ENCODE measurements at regions not wholly inside any gene's neighbourhood (a gene's known extent, or its start where the extent isn't known, plus 50 kb on each side); places are given as distances from the start of the nearest gene placed in this dataset.
"Not testable (repeated sequence)": the region's sequence is repeated elsewhere in the genome, so short reads cannot be mapped to it uniquely, and the experiment has no call there.

GRCh38 chr15:69675731-69676130, 223.1 kb downstream of the RPLP1 start:
- DNase-seq (ENCODE audit: low read depth): no peak

GRCh38 chr15:69677403-69677802, 224.8 kb downstream of the RPLP1 start:
- DNase-seq (ENCODE audit: low read depth): no peak

GRCh38 chr15:69679623-69680228, 227.1 kb downstream of the RPLP1 start:
- no peak for DNase-seq (ENCODE audit: low read depth)

- DNase-seq (ENCODE audit: low read depth): not testable (repeated sequence)
Measured at GRCh38 chr15:69684823-69685222, 232.2 kb downstream of the RPLP1 start.

GRCh38 chr15:69685512-69686452, 233.2 kb downstream of the RPLP1 start:
- DNase-seq (ENCODE audit: low read depth): no peak

- DNase-seq (ENCODE audit: low read depth): no peak
Measured at GRCh38 chr15:69686626-69687025, 234.0 kb downstream of the RPLP1 start.

GRCh38 chr15:69689133-69689532, 236.5 kb downstream of the RPLP1 start:
- no peak for DNase-seq (ENCODE audit: low read depth)

GRCh38 chr15:69691307-69692015, 238.8 kb downstream of the RPLP1 start:
- DNase-seq (ENCODE audit: low read depth): no peak

GRCh38 chr15:69692342-69692741, 239.7 kb downstream of the RPLP1 start:
- no peak for DNase-seq (ENCODE audit: low read depth)

GRCh38 chr15:69693059-69693458, 240.4 kb downstream of the RPLP1 start:
- DNase-seq (ENCODE audit: low read depth): no peak

- DNase-seq (ENCODE audit: low read depth): no peak
Measured at GRCh38 chr15:69696946-69697345, 244.3 kb downstream of the RPLP1 start.

- no peak for DNase-seq (ENCODE audit: low read depth)
Measured at GRCh38 chr15:69697916-69698315, 245.3 kb downstream of the RPLP1 start.

- no peak for DNase-seq (ENCODE audit: low read depth)
Measured at GRCh38 chr15:69699096-69699495, 246.5 kb downstream of the RPLP1 start.

- DNase-seq (ENCODE audit: low read depth): no peak
Measured at GRCh38 chr15:69700380-69700779, 247.8 kb downstream of the RPLP1 start.

- no peak for DNase-seq (ENCODE audit: low read depth)
Measured at GRCh38 chr15:69701198-69701597, 248.6 kb downstream of the RPLP1 start.

- DNase-seq (ENCODE audit: low read depth): no peak
Measured at GRCh38 chr15:69703532-69704187, 251.0 kb downstream of the RPLP1 start.

- no peak for DNase-seq (ENCODE audit: low read depth)
Measured at GRCh38 chr15:69704229-69704628, 251.6 kb downstream of the RPLP1 start.

GRCh38 chr15:69704700-69705099, 252.1 kb downstream of the RPLP1 start:
- DNase-seq (ENCODE audit: low read depth): no peak

- DNase-seq (ENCODE audit: low read depth): no peak
Measured at GRCh38 chr15:69706353-69707097, 253.9 kb downstream of the RPLP1 start.

- not testable (repeated sequence) for DNase-seq (ENCODE audit: low read depth)
Measured at GRCh38 chr15:69707241-69707640, 254.6 kb downstream of the RPLP1 start.

GRCh38 chr15:69708436-69709122, 256.0 kb downstream of the RPLP1 start:
- DNase-seq (ENCODE audit: low read depth): not testable (repeated sequence)

Data from EH (cell line).